Naive thymus-derived CD8-positive, alpha-beta T cell (primary cell): ENCODE measurements at regions not wholly inside any gene's neighbourhood (a gene's known extent, or its start where the extent isn't known, plus 50 kb on each side); places are given as distances from the start of the nearest gene placed in this dataset.

ENCODE experiments used
- ATAC-seq, 2 donors: fragments of 150-1000 bp; cut with Tn5 transposase in 1 of 2; sonication (Bioruptor Pico), chemical (Tn5 transposase) in 1 of 2; 1 replicate in 1 of 2; 2 replicates in 1 of 2; pipeline ENCODE4 v1.10.0; 2021; ENCODE audit warnings: mild to moderate bottlenecking in 2 of 2, moderate library complexity in 2 of 2
- POLR2A ChIA-PET: fragments of 350-600 bp; sonication (Branson Sonifier 250); formaldehyde crosslinking; loops from one replicate; lab custom pipeline; 2021; ENCODE audit warnings: antibody characterized with exemption; lab: Charles Lee
- DNase-seq, 10 donors: peaks; one replicate each; pipeline versions ENCODE4 v3.0.0 to v3.0.0-alpha.2; 2020 to 2022
- H3K27ac Mint-ChIP-seq, 10 donors: one replicate each; pipeline ENCODE4 v1.8.0; 2020 to 2022; ENCODE audit warnings: mild to moderate bottlenecking in 10 of 10, mixed read lengths in 10 of 10, moderate library complexity in 4 of 10, inconsistent platforms in 1 of 10
- H3K27me3 Mint-ChIP-seq, 5 donors: one replicate each; pipeline ENCODE4 v1.8.0; 2021 to 2022; ENCODE audit warnings: mixed read lengths in 5 of 5
- H3K36me3 Mint-ChIP-seq, 3 donors: one replicate each; pipeline ENCODE4 v1.8.0; 2020 to 2022; ENCODE audit warnings: mixed read lengths in 3 of 3, mild to moderate bottlenecking in 2 of 3, inconsistent platforms in 1 of 3
- H3K4me1 Mint-ChIP-seq, 4 donors: one replicate each; pipeline ENCODE4 v1.8.0; 2021 to 2022; ENCODE audit warnings: mixed read lengths in 4 of 4
- H3K4me3 Mint-ChIP-seq, 10 donors: one replicate each; pipeline ENCODE4 v1.8.0; 2020 to 2022; ENCODE audit warnings: mild to moderate bottlenecking in 10 of 10, mixed read lengths in 10 of 10, moderate library complexity in 6 of 10, inconsistent platforms in 1 of 10
- H3K9me3 Mint-ChIP-seq, 9 donors: one replicate each; pipeline ENCODE4 v1.8.0; 2020 to 2022; ENCODE audit warnings: mixed read lengths in 9 of 9, mild to moderate bottlenecking in 3 of 9, inconsistent platforms in 1 of 9, moderate library complexity in 1 of 9

- DNase-seq, result no peak
- H3K36me3 Mint-ChIP-seq, result no peaks in the 10 kb centered on the region
- ATAC-seq, result no peak
- no peaks in the 10 kb centered on the region for H3K9me3 Mint-ChIP-seq
- H3K27me3 Mint-ChIP-seq, result no peaks in the 10 kb centered on the region
- no peak overlapping the region for H3K4me3 Mint-ChIP-seq
- no peaks in the 10 kb centered on the region for H3K4me1 Mint-ChIP-seq
- POLR2A ChIA-PET, result no interaction called here
- H3K27ac Mint-ChIP-seq, result no peak overlapping the region
Observed at GRCh38 chr2:61639721-61640120, 101.6 kb upstream of the XPO1 start.

GRCh38 chr2:61636686-61637085, 98.5 kb upstream of the XPO1 start:
- Mint-ChIP-seq H3K27me3 (no peaks in the 10 kb centered on the region), H3K27ac (peak overlapping the region in 1 of 10 donors; percentile 28), H3K9me3 (no peaks in the 10 kb centered on the region), H3K4me1 (no peaks in the 10 kb centered on the region), H3K36me3 (no peaks in the 10 kb centered on the region), H3K4me3 (no peak overlapping the region)
- ATAC-seq, result no peak
- POLR2A ChIA-PET, result no interaction called here
- no peak for DNase-seq

GRCh38 chr2:61634512-61634911, 96.4 kb upstream of the XPO1 start:
- POLR2A ChIA-PET, result no interaction called here
- no peaks in the 10 kb centered on the region for H3K4me1 Mint-ChIP-seq

GRCh38 chr2:61633250-61633649, 95.1 kb upstream of the XPO1 start:
- no peaks in the 10 kb centered on the region for H3K27me3 Mint-ChIP-seq
- no peak overlapping the region for H3K4me3 Mint-ChIP-seq
- peaks cover 0 to 2% (median 0%) of the 10 kb centered on the region in 9 donors for H3K9me3 Mint-ChIP-seq
- H3K36me3 Mint-ChIP-seq, result no peaks in the 10 kb centered on the region
- H3K4me1 Mint-ChIP-seq, result no peaks in the 10 kb centered on the region
- POLR2A ChIA-PET, result no interaction called here
- no peak overlapping the region for H3K27ac Mint-ChIP-seq
- DNase-seq (no peak), ATAC-seq (no peak)

More at GRCh38 chr2:61634512-61634911, 96.4 kb upstream of the XPO1 start:
- no peak overlapping the region for H3K27ac Mint-ChIP-seq
- ATAC-seq, result no peak
- DNase-seq, result no peak
- no peak overlapping the region for H3K4me3 Mint-ChIP-seq
- no peaks in the 10 kb centered on the region for H3K36me3 Mint-ChIP-seq
- H3K9me3 Mint-ChIP-seq, result no peaks in the 10 kb centered on the region
- no peaks in the 10 kb centered on the region for H3K27me3 Mint-ChIP-seq

DNA sequence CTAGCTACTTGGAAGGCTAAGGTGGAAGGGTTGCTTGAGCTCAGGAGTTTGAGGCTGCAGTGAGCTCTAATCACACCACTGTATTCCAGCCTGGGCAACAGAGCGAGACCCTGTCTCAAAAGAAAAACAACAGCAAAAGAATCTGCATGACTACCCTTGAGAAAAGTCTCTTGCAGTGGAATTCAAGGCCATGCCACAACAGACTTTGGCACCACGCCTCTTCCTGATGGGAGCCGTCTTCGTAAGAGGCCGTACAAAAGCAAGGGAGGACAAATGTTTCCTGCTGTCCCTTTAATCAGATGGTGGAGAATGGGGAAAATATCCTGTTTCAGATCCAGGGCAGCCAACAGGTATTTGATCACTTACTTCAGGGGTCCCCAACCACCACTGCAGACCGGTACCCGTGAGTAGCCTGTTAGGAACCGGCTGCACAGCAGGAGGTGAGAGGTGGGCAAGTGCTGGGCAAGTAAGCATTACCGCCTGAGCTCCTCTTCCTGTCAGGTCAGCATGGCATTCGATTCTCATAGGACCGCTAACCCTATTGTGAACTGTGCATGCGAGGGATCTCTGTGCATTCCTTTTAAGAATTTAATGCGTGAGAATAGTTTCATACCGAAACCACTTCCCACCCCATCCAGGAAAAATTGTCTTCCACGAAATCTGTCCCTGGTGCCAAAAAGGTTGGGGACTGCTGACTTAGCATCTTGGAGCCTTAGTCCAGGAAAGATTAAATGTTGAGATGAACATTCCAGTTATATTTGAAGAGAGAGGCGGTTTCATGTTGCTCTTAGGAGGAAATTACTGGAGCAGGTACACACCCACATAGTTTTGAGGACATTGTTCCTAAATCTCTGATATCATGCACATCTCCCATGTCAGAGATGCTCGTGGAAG, 94.4 kb upstream of the XPO1 start:
- DNase-seq, result no peak
- POLR2A ChIA-PET, result no interaction called here
- no peak for ATAC-seq
- Mint-ChIP-seq H3K4me3 (no peak overlapping the region), H3K4me1 (no peaks in the 10 kb centered on the region), H3K27me3 (no peaks in the 10 kb centered on the region), H3K36me3 (no peaks in the 10 kb centered on the region), H3K27ac (no peak overlapping the region), H3K9me3 (peaks cover 0 to 2% (median 0%) of the 10 kb centered on the region in 9 donors)

GRCh38 chr2:61631321-61631720, 93.2 kb upstream of the XPO1 start:
- no peak overlapping the region for H3K27ac Mint-ChIP-seq
- H3K27me3 Mint-ChIP-seq, result no peaks in the 10 kb centered on the region
- H3K4me1 Mint-ChIP-seq, result no peaks in the 10 kb centered on the region
- H3K9me3 Mint-ChIP-seq, result peaks cover 0 to 2% (median 0%) of the 10 kb centered on the region in 9 donors
- ATAC-seq, result no peak
- H3K36me3 Mint-ChIP-seq, result no peaks in the 10 kb centered on the region
- POLR2A ChIA-PET, result no interaction called here
- H3K4me3 Mint-ChIP-seq, result no peak overlapping the region
- no peak for DNase-seq

DNA sequence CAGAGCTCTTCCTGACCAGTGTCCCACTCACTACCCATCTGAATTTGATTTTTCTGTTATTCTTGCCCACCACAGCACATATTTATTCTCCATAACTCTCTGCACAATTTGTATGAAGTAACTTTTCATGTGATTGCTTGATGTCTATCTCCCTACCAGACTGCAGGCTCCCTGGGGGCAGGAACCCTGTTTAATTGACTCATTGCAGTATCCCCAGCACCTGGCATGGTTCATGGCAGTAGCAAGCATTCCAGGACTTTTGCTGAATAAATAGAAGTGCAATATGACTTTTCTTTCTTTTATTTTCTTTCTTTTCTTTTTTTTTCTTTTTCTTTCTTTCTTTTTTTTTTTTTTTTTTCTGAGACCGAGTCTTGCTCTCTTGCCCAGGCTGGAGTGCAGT, 88.7 kb upstream of the XPO1 start:
- no peaks in the 10 kb centered on the region for H3K27me3 Mint-ChIP-seq
- no peaks in the 10 kb centered on the region for H3K4me1 Mint-ChIP-seq
- H3K36me3 Mint-ChIP-seq, result no peaks in the 10 kb centered on the region
- POLR2A ChIA-PET, result no interaction called here
- H3K9me3 Mint-ChIP-seq, result peaks cover 0 to 2% (median 0%) of the 10 kb centered on the region in 9 donors
- H3K4me3 Mint-ChIP-seq, result no peak overlapping the region
- ATAC-seq (no peak), DNase-seq (no peak)
- no peak overlapping the region for H3K27ac Mint-ChIP-seq

GRCh38 chr2:61623747-61624146, 85.6 kb upstream of the XPO1 start:
- no peak overlapping the region for H3K27ac Mint-ChIP-seq
- H3K4me1 Mint-ChIP-seq, result no peaks in the 10 kb centered on the region
- no peaks in the 10 kb centered on the region for H3K36me3 Mint-ChIP-seq
- DNase-seq (no peak), ATAC-seq (no peak)
- no peaks in the 10 kb centered on the region for H3K9me3 Mint-ChIP-seq
- H3K27me3 Mint-ChIP-seq, result no peaks in the 10 kb centered on the region
- POLR2A ChIA-PET, result no interaction called here
- no peak overlapping the region for H3K4me3 Mint-ChIP-seq

GRCh38 chr2:61620244-61621159, 82.3 kb upstream of the XPO1 start:
- no peaks in the 10 kb centered on the region for H3K36me3 Mint-ChIP-seq
- DNase-seq, result no peak
- no peaks in the 10 kb centered on the region for H3K9me3 Mint-ChIP-seq
- no peaks in the 10 kb centered on the region for H3K27me3 Mint-ChIP-seq
- H3K4me3 Mint-ChIP-seq, result no peak overlapping the region
- ATAC-seq, result no peak
- no peaks in the 10 kb centered on the region for H3K4me1 Mint-ChIP-seq
- H3K27ac Mint-ChIP-seq, result no peak overlapping the region
- POLR2A ChIA-PET, result no interaction called here

DNA sequence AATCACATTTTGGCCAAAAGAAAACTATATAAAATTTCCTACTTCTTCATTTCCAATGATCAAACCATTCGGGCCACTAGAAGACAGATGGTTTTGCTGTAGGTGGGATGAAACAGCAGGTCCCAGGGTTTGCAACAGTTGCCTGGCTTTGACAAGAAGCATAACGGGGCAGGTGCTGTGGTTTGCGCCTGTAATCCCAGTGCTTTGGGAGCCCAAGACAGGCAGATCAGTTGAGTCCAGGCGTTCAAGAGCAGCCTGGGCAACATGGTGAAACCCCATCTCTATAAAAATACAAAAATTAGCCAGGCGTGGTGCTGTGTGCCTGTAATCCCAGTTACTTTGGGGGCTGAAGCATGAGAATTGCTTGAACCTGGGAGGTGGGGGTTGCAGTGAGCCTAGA, 81.4 kb upstream of the XPO1 start:
- H3K4me1 Mint-ChIP-seq, result no peaks in the 10 kb centered on the region
- ATAC-seq (no peak), DNase-seq (no peak)
- no peaks in the 10 kb centered on the region for H3K27me3 Mint-ChIP-seq
- H3K4me3 Mint-ChIP-seq, result no peak overlapping the region
- POLR2A ChIA-PET, result no interaction called here
- no peaks in the 10 kb centered on the region for H3K36me3 Mint-ChIP-seq
- H3K27ac Mint-ChIP-seq, result no peak overlapping the region
- no peaks in the 10 kb centered on the region for H3K9me3 Mint-ChIP-seq

DNA sequence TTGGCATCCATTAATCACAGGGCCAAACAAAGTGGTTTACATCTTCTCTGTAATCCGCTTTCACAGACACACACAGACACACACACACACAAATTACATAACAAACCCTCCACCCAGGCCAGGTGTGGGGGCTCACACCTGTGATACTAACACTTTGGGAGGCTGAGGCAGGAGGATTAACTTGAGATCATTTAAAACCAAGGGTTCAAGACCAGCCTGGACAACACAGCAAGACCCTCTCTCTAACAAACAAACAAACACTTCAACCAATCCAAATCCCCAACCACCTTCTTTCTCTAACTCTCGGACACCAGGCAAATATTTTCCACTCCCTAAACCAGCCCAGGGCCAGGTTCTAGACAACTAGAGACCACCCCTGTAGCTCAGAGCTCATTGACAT, 79.5 kb upstream of the XPO1 start:
- no peak overlapping the region for H3K4me3 Mint-ChIP-seq
- DNase-seq, result no peak

GRCh38 chr2:61605245-61605644, 67.1 kb upstream of the XPO1 start:
- ATAC-seq (no peak), DNase-seq (no peak)
- H3K27ac Mint-ChIP-seq, result no peak overlapping the region
- no peaks in the 10 kb centered on the region for H3K9me3 Mint-ChIP-seq
- H3K27me3 Mint-ChIP-seq, result no peaks in the 10 kb centered on the region
- no peaks in the 10 kb centered on the region for H3K4me1 Mint-ChIP-seq
- no peak overlapping the region for H3K4me3 Mint-ChIP-seq
- no peaks in the 10 kb centered on the region for H3K36me3 Mint-ChIP-seq
- POLR2A ChIA-PET, result interaction anchor here (0.6 kb wide), 2 partner anchors 64 to 1044 kb away, joined by 3 to 6 read pairs; no protein-coding TSS in a partner anchor

More for the DNA sequence above, 79.5 kb upstream of the XPO1 start:
- no peak overlapping the region for H3K27ac Mint-ChIP-seq
- H3K27me3 Mint-ChIP-seq, result no peaks in the 10 kb centered on the region
- H3K9me3 Mint-ChIP-seq, result no peaks in the 10 kb centered on the region
- no peaks in the 10 kb centered on the region for H3K4me1 Mint-ChIP-seq
- H3K36me3 Mint-ChIP-seq, result no peaks in the 10 kb centered on the region
- POLR2A ChIA-PET, result no interaction called here
- ATAC-seq, result no peak

GRCh38 chr2:61604433-61604832, 66.3 kb upstream of the XPO1 start:
- POLR2A ChIA-PET, result interaction anchor here (0.6 kb wide), 1 partner anchor 63 kb away, joined by 6 read pairs; no protein-coding TSS in a partner anchor
- Mint-ChIP-seq H3K36me3 (no peaks in the 10 kb centered on the region), H3K27ac (no peak overlapping the region), H3K9me3 (no peaks in the 10 kb centered on the region), H3K4me1 (no peaks in the 10 kb centered on the region), H3K4me3 (no peak overlapping the region), H3K27me3 (no peaks in the 10 kb centered on the region)
- ATAC-seq, result no peak
- DNase-seq, result no peak
